Upper lobe of right lung (tissue), 1 donor: ENCODE measurements at regions not wholly inside any gene's neighbourhood (a gene's known extent, or its start where the extent isn't known, plus 50 kb on each side); places are given as distances from the start of the nearest gene placed in this dataset.
"Not testable (repeated sequence)": the region's sequence is repeated elsewhere in the genome, so short reads cannot be mapped to it uniquely, and the experiment has no call there.

ENCODE experiments used
- ATAC-seq: fragments of 200-7000 bp; cut with Tn5 transposase; one replicate; pipeline ENCODE4 v1.9.1; 2020; ENCODE audit warnings: mild to moderate bottlenecking, moderate library complexity
- DNase-seq: peaks from one replicate; pipeline ENCODE4 v3.0.0-alpha.2; 2020
- H3K27ac ChIP-seq: fragments of 200-600 bp; one replicate; pipeline ENCODE4 v1.8.0; 2022
- H3K27me3 ChIP-seq: fragments of 200-600 bp; one replicate; pipeline ENCODE4 v1.8.0; 2022; ENCODE audit warnings: mild to moderate bottlenecking
- H3K36me3 ChIP-seq: fragments of 200-600 bp; one replicate; pipeline ENCODE4 v1.8.0; 2022
- H3K4me1 ChIP-seq: fragments of 200-600 bp; one replicate; pipeline ENCODE4 v1.8.0; 2022
- H3K4me3 ChIP-seq: fragments of 200-600 bp; one replicate; pipeline ENCODE4 v1.8.0; 2022; ENCODE audit warnings: mild to moderate bottlenecking
- H3K9me3 ChIP-seq: fragments of 200-600 bp; one replicate; pipeline ENCODE4 v1.8.0; 2022
- intact Hi-C: fragments of 100-400 bp; cut with DNase I; formaldehyde crosslinking; loops from one replicate; pipeline ENCODE4 v1.11.0; 2022
- TF ChIP-seq, protein P1 (sequence below): fragments of 200-600 bp; IDR thresholded peaks from one replicate; pipeline ENCODE4 v1.8.0; 2022; ENCODE audit warnings: antibody characterized with exemption
- donor health status: DM: no; HTN: yes; CAD: no; lungs with severe emphysema.

GRCh38 chr2:142742371-142743214, 134.9 kb upstream of the KYNU start:
- no peak overlapping the region for H3K27ac ChIP-seq
- H3K36me3 ChIP-seq: no peaks in the 10 kb centered on the region
- H3K4me3 ChIP-seq: no peak overlapping the region
- H3K4me1 ChIP-seq: no peaks in the 10 kb centered on the region
- intact Hi-C loops: no loop called here
- H3K9me3 ChIP-seq: no peaks in the 10 kb centered on the region
- DNase-seq (no peak), ATAC-seq (no peak)
- H3K27me3 ChIP-seq: no peaks in the 10 kb centered on the region
- TF ChIP-seq, protein P1, sequence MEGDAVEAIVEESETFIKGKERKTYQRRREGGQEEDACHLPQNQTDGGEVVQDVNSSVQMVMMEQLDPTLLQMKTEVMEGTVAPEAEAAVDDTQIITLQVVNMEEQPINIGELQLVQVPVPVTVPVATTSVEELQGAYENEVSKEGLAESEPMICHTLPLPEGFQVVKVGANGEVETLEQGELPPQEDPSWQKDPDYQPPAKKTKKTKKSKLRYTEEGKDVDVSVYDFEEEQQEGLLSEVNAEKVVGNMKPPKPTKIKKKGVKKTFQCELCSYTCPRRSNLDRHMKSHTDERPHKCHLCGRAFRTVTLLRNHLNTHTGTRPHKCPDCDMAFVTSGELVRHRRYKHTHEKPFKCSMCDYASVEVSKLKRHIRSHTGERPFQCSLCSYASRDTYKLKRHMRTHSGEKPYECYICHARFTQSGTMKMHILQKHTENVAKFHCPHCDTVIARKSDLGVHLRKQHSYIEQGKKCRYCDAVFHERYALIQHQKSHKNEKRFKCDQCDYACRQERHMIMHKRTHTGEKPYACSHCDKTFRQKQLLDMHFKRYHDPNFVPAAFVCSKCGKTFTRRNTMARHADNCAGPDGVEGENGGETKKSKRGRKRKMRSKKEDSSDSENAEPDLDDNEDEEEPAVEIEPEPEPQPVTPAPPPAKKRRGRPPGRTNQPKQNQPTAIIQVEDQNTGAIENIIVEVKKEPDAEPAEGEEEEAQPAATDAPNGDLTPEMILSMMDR: no peak

DNA sequence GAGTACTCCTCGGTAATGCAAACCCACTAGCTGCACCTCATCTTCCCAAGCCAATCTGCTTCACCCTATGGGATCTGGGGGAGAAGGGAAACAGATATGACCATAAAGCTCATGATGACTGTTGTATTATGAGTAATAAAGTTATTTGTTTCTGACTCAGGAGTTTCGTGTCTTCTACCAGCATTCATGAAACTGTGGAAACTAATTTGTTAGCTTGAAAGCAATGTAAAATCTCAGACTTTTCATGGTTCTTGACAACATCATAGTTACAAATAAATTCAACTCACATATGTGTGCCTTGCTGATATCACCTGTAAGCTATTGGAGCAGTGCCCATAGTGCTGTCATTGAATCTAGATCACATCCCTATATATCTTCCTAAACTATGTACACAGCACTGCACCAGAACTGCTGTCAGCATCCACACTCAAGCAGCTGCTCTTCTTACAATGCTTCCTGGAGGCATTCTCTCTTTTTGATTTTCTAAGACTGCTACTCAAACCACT, 135.6 kb upstream of the KYNU start:
- no peaks in the 10 kb centered on the region for H3K27me3 ChIP-seq
- ATAC-seq: no peak
- TF ChIP-seq, protein P1: no peak
- DNase-seq: no peak
- no peaks in the 10 kb centered on the region for H3K4me1 ChIP-seq
- H3K9me3 ChIP-seq: no peaks in the 10 kb centered on the region
- intact Hi-C loops: no loop called here
- no peaks in the 10 kb centered on the region for H3K36me3 ChIP-seq
- H3K27ac ChIP-seq: no peak overlapping the region
- no peak overlapping the region for H3K4me3 ChIP-seq

- intact Hi-C loops: no loop called here
- Histone ChIP-seq H3K9me3 (no peaks in the 10 kb centered on the region), H3K27me3 (no peaks in the 10 kb centered on the region), H3K27ac (no peak overlapping the region), H3K36me3 (no peaks in the 10 kb centered on the region), H3K4me1 (no peaks in the 10 kb centered on the region), H3K4me3 (no peak overlapping the region)
- no peak for DNase-seq
- TF ChIP-seq, protein P1: no peak
- ATAC-seq: no peak
Measured at GRCh38 chr2:142734770-142735169, 142.7 kb upstream of the KYNU start.

DNA sequence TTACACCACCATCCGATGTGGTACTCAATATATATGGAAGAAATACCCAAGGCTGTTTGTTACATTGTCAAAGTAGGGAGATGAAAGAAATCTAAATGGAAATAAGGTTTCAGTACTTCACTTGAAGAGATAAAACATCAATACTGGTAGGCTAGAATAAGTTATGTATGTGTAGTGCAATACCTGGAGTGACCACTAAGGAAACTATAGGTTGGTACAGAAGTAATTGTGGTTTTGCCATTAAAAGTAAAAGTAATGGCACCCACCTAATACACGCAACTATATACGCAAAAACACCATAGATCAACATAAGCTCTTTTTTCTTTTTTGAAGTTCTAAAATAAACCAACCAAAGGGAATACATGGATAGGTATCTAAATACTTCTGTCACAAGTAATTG, 143.2 kb upstream of the KYNU start:
- TF ChIP-seq, protein P1: no peak
- DNase-seq (no peak), ATAC-seq (no peak)
- Histone ChIP-seq H3K9me3 (no peaks in the 10 kb centered on the region), H3K36me3 (no peaks in the 10 kb centered on the region), H3K4me3 (no peak overlapping the region), H3K27ac (no peak overlapping the region), H3K27me3 (no peaks in the 10 kb centered on the region), H3K4me1 (no peaks in the 10 kb centered on the region)
- intact Hi-C loops: no loop called here

GRCh38 chr2:142729814-142730213, 147.7 kb upstream of the KYNU start:
- H3K27ac ChIP-seq, DNase-seq, intact Hi-C loops, ATAC-seq, H3K36me3 ChIP-seq, H3K27me3 ChIP-seq, H3K4me3 ChIP-seq, H3K9me3 ChIP-seq, H3K4me1 ChIP-seq: not testable (repeated sequence)

- DNase-seq, H3K9me3 ChIP-seq, intact Hi-C loops, H3K4me3 ChIP-seq, H3K27ac ChIP-seq, H3K4me1 ChIP-seq, H3K27me3 ChIP-seq, ATAC-seq, H3K36me3 ChIP-seq: not testable (repeated sequence)
Measured at GRCh38 chr2:142727821-142728478, 149.5 kb upstream of the KYNU start.
